ENCODE measurements at regions not wholly inside any gene's neighbourhood (a gene's known extent, or its start where the extent isn't known, plus 50 kb on each side); places are given as distances from the start of the nearest gene placed in this dataset.

DNA sequence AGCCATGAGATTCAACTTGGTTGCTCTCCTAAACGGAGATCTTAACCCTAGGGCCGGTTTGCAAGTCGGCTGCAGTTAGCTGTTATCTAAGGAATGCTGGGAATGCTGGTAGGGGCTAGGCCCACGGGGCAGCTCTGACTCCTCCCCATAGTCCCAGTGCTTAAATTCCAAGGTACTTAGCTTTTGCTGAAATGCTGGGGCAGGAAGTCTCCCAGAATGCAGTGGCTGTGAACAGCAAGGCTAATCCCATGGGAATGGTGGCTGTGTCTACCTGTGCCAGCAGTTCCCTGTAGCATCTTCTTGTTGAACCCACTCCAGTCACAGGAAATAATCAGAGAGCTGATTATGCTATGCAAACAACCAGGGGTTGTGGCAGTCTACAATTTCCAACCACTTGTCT, 102.5 kb upstream of the TJP1 start:
- Histone ChIP-seq H3K9ac (ENCODE audit: insufficient read depth, low read depth, low read length) (no peak overlapping the region), H3K4me2 (ENCODE audit: low read depth, low read length) (peak overlapping the region; percentile 44; the same call in 1 of the 2 replicates), H3K4me3 (replicated peaks in 1 of 3; ENCODE audit: insufficient read depth in 1 of 3, low read depth in 2 of 3, low read length in 3 of 3) (no peak overlapping the region), H3K79me2 (ENCODE audit: insufficient read depth, low read length) (no peaks in the 10 kb centered on the region), H3K9me3 (ENCODE audit: low read length) (no peaks in the 10 kb centered on the region), H4K20me1 (ENCODE audit: insufficient read depth, low read length) (no peaks in the 10 kb centered on the region), H3K4me1 (ENCODE audit: insufficient read depth, low read length) (peaks cover 26% of the 10 kb centered on the region), H3K27ac (ENCODE audit: extremely low read length, insufficient read depth, low read length) (no peak overlapping the region), H3K36me3 (replicated peaks in 1 of 2; ENCODE audit: control insufficient read depth in 1 of 2, insufficient read depth in 2 of 2, low read length in 2 of 2) (no peaks in the 10 kb centered on the region), H2AFZ (ENCODE audit: low read length) (no peak overlapping the region), H3K27me3 (ENCODE audit: control insufficient read depth in 1 of 2, insufficient read depth in 2 of 2, low read length in 2 of 2) (no peaks in the 10 kb centered on the region)
- FAIRE-seq (peak; percentile 8), DNase-seq (ENCODE audit: low spot score) (peak; percentile 60), ATAC-seq (peak; percentile 87)
- TF ChIP-seq ATF1 (CRISPR knock-in tag; IDR thresholded peaks at IDR 0.05) (no peak), SAFB2 (CRISPR knock-in tag; IDR thresholded peaks at IDR 0.05; ENCODE audit: borderline replicate concordance, low read depth) (no peak), ZNF143 (CRISPR knock-in tag; IDR thresholded peaks at IDR 0.05) (peak; percentile 51; the same call in 1 of the 2 replicates), ZNF549 (CRISPR knock-in tag; IDR thresholded peaks at IDR 0.05) (no peak), ZNF780A (CRISPR knock-in tag; IDR thresholded peaks at IDR 0.05) (no peak), GABPB1 (CRISPR knock-in tag; IDR thresholded peaks at IDR 0.05) (no peak), ZFYVE20 (CRISPR knock-in tag; IDR thresholded peaks at IDR 0.05; ENCODE audit: borderline replicate concordance, low read depth) (no peak), FOXC1 (CRISPR knock-in tag; IDR thresholded peaks at IDR 0.05; ENCODE audit: borderline replicate concordance) (no peak), ZNF776 (CRISPR knock-in tag; IDR thresholded peaks at IDR 0.05) (no peak), NFYB (CRISPR knock-in tag; IDR thresholded peaks at IDR 0.05) (no peak), ERF (CRISPR knock-in tag; IDR thresholded peaks at IDR 0.05) (no peak), ZNF644 (CRISPR knock-in tag; IDR thresholded peaks at IDR 0.05; ENCODE audit: low read depth) (no peak), MED13 (CRISPR knock-in tag; IDR thresholded peaks at IDR 0.05) (no peak), ZBTB20 (CRISPR knock-in tag; IDR thresholded peaks at IDR 0.05; ENCODE audit: borderline replicate concordance, low read depth) (no peak), ZNF674 (CRISPR knock-in tag; IDR thresholded peaks at IDR 0.05; ENCODE audit: low read depth) (no peak), TEAD3 (CRISPR knock-in tag; optimal IDR thresholded peaks at IDR 0.05; ENCODE audit: borderline replicate concordance) (peak; percentile 88), ZNF263 (CRISPR knock-in tag; IDR thresholded peaks at IDR 0.05) (peak; percentile 79)
- TF ChIP-seq, protein P1, sequence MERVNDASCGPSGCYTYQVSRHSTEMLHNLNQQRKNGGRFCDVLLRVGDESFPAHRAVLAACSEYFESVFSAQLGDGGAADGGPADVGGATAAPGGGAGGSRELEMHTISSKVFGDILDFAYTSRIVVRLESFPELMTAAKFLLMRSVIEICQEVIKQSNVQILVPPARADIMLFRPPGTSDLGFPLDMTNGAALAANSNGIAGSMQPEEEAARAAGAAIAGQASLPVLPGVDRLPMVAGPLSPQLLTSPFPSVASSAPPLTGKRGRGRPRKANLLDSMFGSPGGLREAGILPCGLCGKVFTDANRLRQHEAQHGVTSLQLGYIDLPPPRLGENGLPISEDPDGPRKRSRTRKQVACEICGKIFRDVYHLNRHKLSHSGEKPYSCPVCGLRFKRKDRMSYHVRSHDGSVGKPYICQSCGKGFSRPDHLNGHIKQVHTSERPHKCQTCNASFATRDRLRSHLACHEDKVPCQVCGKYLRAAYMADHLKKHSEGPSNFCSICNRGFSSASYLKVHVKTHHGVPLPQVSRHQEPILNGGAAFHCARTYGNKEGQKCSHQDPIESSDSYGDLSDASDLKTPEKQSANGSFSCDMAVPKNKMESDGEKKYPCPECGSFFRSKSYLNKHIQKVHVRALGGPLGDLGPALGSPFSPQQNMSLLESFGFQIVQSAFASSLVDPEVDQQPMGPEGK (CRISPR knock-in tag; IDR thresholded peaks at IDR 0.05), result peak; percentile 39; the same call in 1 of the 2 replicates
- TF ChIP-seq, protein P2, sequence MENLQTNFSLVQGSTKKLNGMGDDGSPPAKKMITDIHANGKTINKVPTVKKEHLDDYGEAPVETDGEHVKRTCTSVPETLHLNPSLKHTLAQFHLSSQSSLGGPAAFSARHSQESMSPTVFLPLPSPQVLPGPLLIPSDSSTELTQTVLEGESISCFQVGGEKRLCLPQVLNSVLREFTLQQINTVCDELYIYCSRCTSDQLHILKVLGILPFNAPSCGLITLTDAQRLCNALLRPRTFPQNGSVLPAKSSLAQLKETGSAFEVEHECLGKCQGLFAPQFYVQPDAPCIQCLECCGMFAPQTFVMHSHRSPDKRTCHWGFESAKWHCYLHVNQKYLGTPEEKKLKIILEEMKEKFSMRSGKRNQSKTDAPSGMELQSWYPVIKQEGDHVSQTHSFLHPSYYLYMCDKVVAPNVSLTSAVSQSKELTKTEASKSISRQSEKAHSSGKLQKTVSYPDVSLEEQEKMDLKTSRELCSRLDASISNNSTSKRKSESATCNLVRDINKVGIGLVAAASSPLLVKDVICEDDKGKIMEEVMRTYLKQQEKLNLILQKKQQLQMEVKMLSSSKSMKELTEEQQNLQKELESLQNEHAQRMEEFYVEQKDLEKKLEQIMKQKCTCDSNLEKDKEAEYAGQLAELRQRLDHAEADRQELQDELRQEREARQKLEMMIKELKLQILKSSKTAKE (CRISPR knock-in tag; IDR thresholded peaks at IDR 0.05; ENCODE audit: borderline replicate concordance), result no peak
- TF ChIP-seq, protein P3, sequence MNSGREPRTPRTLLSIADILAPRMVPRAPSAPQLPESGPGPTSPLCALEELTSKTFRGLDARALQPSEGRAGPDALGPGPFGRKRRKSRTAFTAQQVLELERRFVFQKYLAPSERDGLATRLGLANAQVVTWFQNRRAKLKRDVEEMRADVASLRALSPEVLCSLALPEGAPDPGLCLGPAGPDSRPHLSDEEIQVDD (CRISPR knock-in tag; IDR thresholded peaks at IDR 0.05; ENCODE audit: borderline replicate concordance), result no peak
- TF ChIP-seq, protein P4, sequence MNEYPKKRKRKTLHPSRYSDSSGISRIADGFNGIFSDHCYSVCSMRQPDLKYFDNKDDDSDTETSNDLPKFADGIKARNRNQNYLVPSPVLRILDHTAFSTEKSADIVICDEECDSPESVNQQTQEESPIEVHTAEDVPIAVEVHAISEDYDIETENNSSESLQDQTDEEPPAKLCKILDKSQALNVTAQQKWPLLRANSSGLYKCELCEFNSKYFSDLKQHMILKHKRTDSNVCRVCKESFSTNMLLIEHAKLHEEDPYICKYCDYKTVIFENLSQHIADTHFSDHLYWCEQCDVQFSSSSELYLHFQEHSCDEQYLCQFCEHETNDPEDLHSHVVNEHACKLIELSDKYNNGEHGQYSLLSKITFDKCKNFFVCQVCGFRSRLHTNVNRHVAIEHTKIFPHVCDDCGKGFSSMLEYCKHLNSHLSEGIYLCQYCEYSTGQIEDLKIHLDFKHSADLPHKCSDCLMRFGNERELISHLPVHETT (CRISPR knock-in tag; conservative IDR thresholded peaks at IDR 0.05), result no peak
- CTCF ChIA-PET (ENCODE audit: low intra/inter-chr PET ratio, low total read pairs), result interaction anchor here (2.8 kb wide), 1 partner anchor 256 kb away, joined by 42 read pairs; no protein-coding TSS in a partner anchor
- in situ Hi-C loops (cut with HindIII; ENCODE audit: extremely low pct_ligation_motif_present, low pct_unique_long_range_greater_than_20kb) (loop anchor here (5.0 kb wide), 2 partner anchors 177 to 252 kb away; no protein-coding TSS in a partner anchor), intact Hi-C loops (cut with micrococcal nuclease; ENCODE audit: unreplicated experiment) (loop anchor here (5.0 kb wide), 1 partner anchor 102 kb away; the partner anchor contains the start of gene TJP1)
- 0% methylated on average over 3 of the region's 4 CpGs for WGBS (ENCODE audit: low lambda C conversion rate)
- no TSS peak for BruUV-seq (replicated peaks)
- POLR2A ChIA-PET, result no interaction called here
